KMS-11 (cell line): ENCODE measurements at regions not wholly inside any gene's neighbourhood (a gene's known extent, or its start where the extent isn't known, plus 50 kb on each side); places are given as distances from the start of the nearest gene placed in this dataset.
A peak's percentile ranks its signal among the peaks of the same experiment; 100 is the strongest.

ENCODE experiments used
- H2AFZ ChIP-seq: fragments of 200-600 bp; sonication (generic); 2 replicates; pipeline ENCODE4 v1.6.1; 2016; ENCODE audit warnings: antibody characterized with exemption, mixed run types, low read depth
- H3K27ac ChIP-seq: fragments of 200-600 bp; sonication (generic); 2 replicates; pipeline ENCODE4 v1.6.1; 2016; ENCODE audit warnings: mild to moderate bottlenecking, mixed run types
- H3K27me3 ChIP-seq: fragments of 200-600 bp; sonication (generic); 2 replicates; pipeline ENCODE4 v1.6.1; 2017; ENCODE audit warnings: mild to moderate bottlenecking, low read depth, mixed run types, moderate library complexity; ENCODE audit not compliant: insufficient read depth
- H3K36me3 ChIP-seq: fragments of 200-600 bp; sonication (generic); 2 replicates; pipeline ENCODE4 v1.6.1; 2017; ENCODE audit warnings: mild to moderate bottlenecking, mixed run types; ENCODE audit not compliant: insufficient read depth
- H3K4me1 ChIP-seq: fragments of 200-600 bp; sonication (generic); 2 replicates; pipeline ENCODE4 v1.6.1; 2016; ENCODE audit warnings: mild to moderate bottlenecking, low read depth, mixed run types; ENCODE audit not compliant: poor library complexity, severe bottlenecking
- H3K4me2 ChIP-seq: fragments of 200-600 bp; sonication (generic); 2 replicates; pipeline ENCODE4 v1.7.0; 2016; ENCODE audit warnings: mild to moderate bottlenecking, mixed run types
- H3K4me3 ChIP-seq: fragments of 200-600 bp; sonication (generic); IDR thresholded peaks from 2 replicates; pipeline ENCODE4 v1.6.1; 2017; ENCODE audit warnings: low read depth, low read length, mixed read lengths; ENCODE audit not compliant: insufficient read depth
- H3K79me2 ChIP-seq: fragments of 200-600 bp; sonication (generic); 2 replicates; pipeline ENCODE4 v1.6.1; 2016; ENCODE audit warnings: low read depth, mixed run types; ENCODE audit not compliant: insufficient read depth
- H3K9ac ChIP-seq: fragments of 200-600 bp; sonication (generic); 2 replicates; pipeline ENCODE4 v1.6.1; 2016; ENCODE audit warnings: mild to moderate bottlenecking, mixed run types
- H4K20me1 ChIP-seq: fragments of 200-600 bp; sonication (generic); 2 replicates; pipeline ENCODE4 v1.6.1; 2016; ENCODE audit warnings: mild to moderate bottlenecking, mixed run types; ENCODE audit not compliant: insufficient read depth
- CTCF ChIP-seq: fragments of 200-600 bp; sonication (generic); conservative IDR thresholded peaks from 2 replicates; pipeline ENCODE4 v1.6.1; 2017; ENCODE audit warnings: low read depth, mild to moderate bottlenecking, antibody characterized with exemption, low read length, moderate library complexity, mixed read lengths

- Histone ChIP-seq H3K4me3 (no peak overlapping the region), H3K27me3 (no peaks in the 10 kb centered on the region), H3K36me3 (no peaks in the 10 kb centered on the region), H3K27ac (no peak overlapping the region), H3K4me1 (no peaks in the 10 kb centered on the region), H4K20me1 (no peaks in the 10 kb centered on the region; the same call in 1 of the 2 replicates), H3K4me2 (no peak overlapping the region), H2AFZ (no peak overlapping the region), H3K9ac (no peak overlapping the region), H3K79me2 (no peaks in the 10 kb centered on the region)
- TF ChIP-seq CTCF = no peak
These were observed 209.5 kb downstream of the PLOD2 start for GRCh38 chr3:145951441-145951840.

GRCh38 chr3:145952536-145952935 lies 208.4 kb downstream of the PLOD2 start:
- no peak overlapping the region for H3K9ac ChIP-seq
- H3K79me2 ChIP-seq = no peaks in the 10 kb centered on the region
- no peak overlapping the region for H2AFZ ChIP-seq
- TF ChIP-seq CTCF = no peak
- no peaks in the 10 kb centered on the region for H3K36me3 ChIP-seq
- H3K4me1 ChIP-seq = no peaks in the 10 kb centered on the region
- no peaks in the 10 kb centered on the region; the same call in 1 of the 2 replicates for H4K20me1 ChIP-seq
- H3K27me3 ChIP-seq = no peaks in the 10 kb centered on the region
- H3K4me2 ChIP-seq = no peak overlapping the region
- H3K4me3 ChIP-seq = no peak overlapping the region
- H3K27ac ChIP-seq = no peak overlapping the region

- H3K27me3 ChIP-seq = no peaks in the 10 kb centered on the region
- no peak overlapping the region for H3K4me2 ChIP-seq
- H3K4me1 ChIP-seq = no peaks in the 10 kb centered on the region
- no peaks in the 10 kb centered on the region for H3K79me2 ChIP-seq
- H4K20me1 ChIP-seq = no peaks in the 10 kb centered on the region; the same call in 1 of the 2 replicates
- H3K27ac ChIP-seq = no peak overlapping the region
- no peak overlapping the region for H3K4me3 ChIP-seq
- H2AFZ ChIP-seq = no peak overlapping the region
- no peak overlapping the region for H3K9ac ChIP-seq
- no peaks in the 10 kb centered on the region for H3K36me3 ChIP-seq
- TF ChIP-seq CTCF = no peak
These were observed 207.7 kb downstream of the PLOD2 start for GRCh38 chr3:145953316-145953715.

GRCh38 chr3:145959457-145960088 lies 201.4 kb downstream of the PLOD2 start:
- Histone ChIP-seq H3K27ac (peak overlapping the region; percentile 50), H3K79me2 (no peaks in the 10 kb centered on the region), H3K36me3 (no peaks in the 10 kb centered on the region), H4K20me1 (no peaks in the 10 kb centered on the region), H3K27me3 (no peaks in the 10 kb centered on the region), H3K4me2 (peak overlapping the region; percentile 57), H3K4me3 (peak overlapping the region; percentile 50), H3K4me1 (peaks cover 18% of the 10 kb centered on the region), H2AFZ (peak overlapping the region; percentile 48), H3K9ac (peak overlapping the region; percentile 25)
- no peak for TF ChIP-seq CTCF
